Transverse colon (tissue), 4 donors: ENCODE measurements at regions not wholly inside any gene's neighbourhood (a gene's known extent, or its start where the extent isn't known, plus 50 kb on each side); places are given as distances from the start of the nearest gene placed in this dataset.

ENCODE experiments used
- DNase-seq: peaks from one replicate; pipeline ENCODE4 v3.0.0-alpha.2; 2019
- H3K27ac ChIP-seq, 4 donors: fragments of 200-600 bp; sonication (generic); 2 replicates each; pipeline ENCODE4 v1.5.1; 2016 to 2018; ENCODE audit warnings: inconsistent platforms in 4 of 4
- H3K27me3 ChIP-seq: fragments of 200-600 bp; sonication (generic); 2 replicates; pipeline ENCODE4 v1.5.1; 2017; ENCODE audit warnings: inconsistent platforms
- H3K36me3 ChIP-seq, 4 donors: fragments of 200-600 bp; sonication (generic); 2 replicates each; pipeline ENCODE4 v1.5.1; 2017 to 2019; ENCODE audit warnings: inconsistent platforms in 4 of 4
- H3K4me1 ChIP-seq, 4 donors: fragments of 200-600 bp; sonication (generic); 2 replicates each; pipeline ENCODE4 v1.5.1; 2017 to 2020; ENCODE audit warnings: inconsistent platforms in 4 of 4
- H3K4me3 ChIP-seq, 4 donors: fragments of 200-600 bp; sonication (generic); 1 replicate in 1 of 4; 2 replicates in 3 of 4; pipeline versions ENCODE4 v1.5.1 to v1.6.1; 2017 to 2019; ENCODE audit warnings: inconsistent platforms in 4 of 4
- H3K9me3 ChIP-seq, 2 donors: fragments of 200-600 bp; sonication (generic); 2 replicates each; pipeline ENCODE4 v1.5.1; 2017 to 2019; ENCODE audit warnings: inconsistent platforms in 2 of 2
- CTCF ChIP-seq, 5 experiments: fragments of 200-600 bp in 3 of 5; fragments of 450-650 bp in 2 of 5; sonication (generic) in 3 of 5; IDR thresholded peaks; 1 replicate in 2 of 5; 2 replicates in 3 of 5; pipeline ENCODE4 v1.5.1; 2016 to 2017; ENCODE audit warnings: antibody characterized with exemption in 5 of 5, inconsistent platforms in 3 of 5, mild to moderate bottlenecking in 2 of 5, moderate library complexity in 1 of 5
- EP300 ChIP-seq: sonication (generic); formaldehyde crosslinking; IDR thresholded peaks from one replicate; pipeline ENCODE4 v1.6.1; 2017; ENCODE audit warnings: antibody characterized with exemption, low read depth
- POLR2A ChIP-seq: fragments of 450-650 bp; IDR thresholded peaks from one replicate; pipeline ENCODE4 v1.6.1; 2016; ENCODE audit warnings: antibody characterized with exemption, mild to moderate bottlenecking, moderate library complexity
- POLR2AphosphoS5 ChIP-seq, 3 donors: sonication (generic); formaldehyde crosslinking; IDR thresholded peaks; one replicate each; pipeline ENCODE4 v1.6.1; 2016; ENCODE audit warnings: antibody characterized with exemption in 3 of 3
- WGBS, 2 donors: methylation state at CpG; one replicate each; pipeline ENCODE4 v1.1.5; 2018; ENCODE audit warnings: low coverage in 1 of 2; 5-methylcytosine and 5-hydroxymethylcytosine counted together
- in situ Hi-C, 4 donors: fragments of 200-750 bp; cut with MboI; loops; one replicate each; pipeline versions ENCODE4 v1.15.0 to v1.15.1; 2017; ENCODE audit warnings: low sequenced_read_pairs in 3 of 4, low pct_ligation_motif_present in 1 of 4, low pct_unique_long_range_greater_than_20kb in 1 of 4
- intact Hi-C: fragments of 100-400 bp; cut with DNase I; formaldehyde crosslinking; loops from one replicate; pipeline ENCODE4 v1.15.1; 2023; ENCODE audit warnings: low total_unique reads

GRCh38 chr9:30178610-30179009 is 2205.8 kb upstream of the ACO1 start:
- no peaks in the 10 kb centered on the region for H3K9me3 ChIP-seq
- in situ Hi-C loops: no loop called here
- TF ChIP-seq EP300 (no peak), POLR2AphosphoS5 (IDR thresholded peaks at IDR 0.05) (no peak), POLR2A (no peak), CTCF (IDR thresholded peaks at IDR 0.05) (no peak)
- intact Hi-C loops: no loop called here
- no peak for DNase-seq
- no peak overlapping the region for H3K4me3 ChIP-seq
- H3K27ac ChIP-seq: no peak overlapping the region
- no peaks in the 10 kb centered on the region for H3K4me1 ChIP-seq
- no peaks in the 10 kb centered on the region for H3K27me3 ChIP-seq
- H3K36me3 ChIP-seq: no peaks in the 10 kb centered on the region

GRCh38 chr9:30193421-30193820 is 2191.0 kb upstream of the ACO1 start:
- intact Hi-C loops: no loop called here
- TF ChIP-seq POLR2AphosphoS5 (IDR thresholded peaks at IDR 0.05) (no peak), EP300 (no peak), CTCF (IDR thresholded peaks at IDR 0.05) (no peak), POLR2A (no peak)
- in situ Hi-C loops: no loop called here
- no peak overlapping the region for H3K27ac ChIP-seq
- no peaks in the 10 kb centered on the region for H3K36me3 ChIP-seq
- H3K4me1 ChIP-seq: no peaks in the 10 kb centered on the region
- no peak for DNase-seq
- no peak overlapping the region for H3K4me3 ChIP-seq
- no peaks in the 10 kb centered on the region for H3K27me3 ChIP-seq
- H3K9me3 ChIP-seq: no peaks in the 10 kb centered on the region
- 80 to 88% methylated on average over 6 of the region's 6 CpGs for WGBS, 2 donors

- Histone ChIP-seq H3K9me3 (no peaks in the 10 kb centered on the region), H3K4me3 (no peak overlapping the region), H3K36me3 (no peaks in the 10 kb centered on the region), H3K4me1 (no peaks in the 10 kb centered on the region), H3K27me3 (no peaks in the 10 kb centered on the region), H3K27ac (no peak overlapping the region)
- in situ Hi-C loops (no loop called here), intact Hi-C loops (no loop called here)
- 44 to 50% methylated on average over 1 of the region's 1 CpG for WGBS, 2 donors
- no peak for DNase-seq
- TF ChIP-seq CTCF (IDR thresholded peaks at IDR 0.05): no peak
- TF ChIP-seq EP300: no peak
- no peak for TF ChIP-seq POLR2A
- TF ChIP-seq POLR2AphosphoS5 (IDR thresholded peaks at IDR 0.05): no peak
These were observed 2187.5 kb upstream of the ACO1 start for GRCh38 chr9:30196941-30197340.

- Histone ChIP-seq H3K4me3 (no peak overlapping the region), H3K27ac (no peak overlapping the region), H3K27me3 (no peaks in the 10 kb centered on the region), H3K9me3 (no peaks in the 10 kb centered on the region), H3K36me3 (no peaks in the 10 kb centered on the region), H3K4me1 (no peaks in the 10 kb centered on the region)
- intact Hi-C loops (no loop called here), in situ Hi-C loops (no loop called here)
- no peak for DNase-seq
- TF ChIP-seq CTCF (IDR thresholded peaks at IDR 0.05) (no peak), POLR2A (no peak), EP300 (no peak), POLR2AphosphoS5 (IDR thresholded peaks at IDR 0.05) (no peak)
These were observed 2187.0 kb upstream of the ACO1 start for GRCh38 chr9:30197453-30197852.
